GM19463 (cell line): ENCODE measurements at regions not wholly inside any gene's neighbourhood (a gene's known extent, or its start where the extent isn't known, plus 50 kb on each side); places are given as distances from the start of the nearest gene placed in this dataset.
A peak's percentile ranks its signal among the peaks of the same experiment; 100 is the strongest.
"Not testable (repeated sequence)": the region's sequence is repeated elsewhere in the genome, so short reads cannot be mapped to it uniquely, and the experiment has no call there.

Source experiments
- ATAC-seq: cut with Tn5 transposase; IDR thresholded peaks from one replicate; pipeline ENCODE4 v1.9.1; 2021; ENCODE audit warnings: mild to moderate bottlenecking, moderate library complexity; ENCODE audit not compliant: unreplicated experiment

GRCh38 chr7:76852362-76852761, 179.8 kb downstream of the SPDYE17 start:
- ATAC-seq, result not testable (repeated sequence)

DNA sequence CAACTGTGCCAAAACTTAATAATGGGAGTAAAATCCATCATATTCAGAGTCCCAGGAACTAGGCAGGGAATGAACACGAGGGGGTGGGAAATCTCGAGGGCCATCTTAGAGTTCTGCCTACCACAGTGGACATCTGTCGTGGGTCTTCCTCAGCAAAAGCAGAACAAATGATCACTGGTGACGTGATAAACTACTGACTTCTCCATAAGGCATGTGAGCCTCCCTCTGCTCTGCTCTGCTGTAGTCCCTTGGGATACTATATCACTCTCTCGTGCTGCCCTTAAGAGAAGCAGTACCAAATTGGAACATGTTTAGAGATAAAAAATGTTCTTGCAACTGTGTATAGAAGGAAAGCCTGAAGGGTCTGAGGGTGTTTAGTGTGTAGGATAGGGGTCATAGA, 180.5 kb downstream of the SPDYE17 start:
- not testable (repeated sequence) for ATAC-seq

DNA sequence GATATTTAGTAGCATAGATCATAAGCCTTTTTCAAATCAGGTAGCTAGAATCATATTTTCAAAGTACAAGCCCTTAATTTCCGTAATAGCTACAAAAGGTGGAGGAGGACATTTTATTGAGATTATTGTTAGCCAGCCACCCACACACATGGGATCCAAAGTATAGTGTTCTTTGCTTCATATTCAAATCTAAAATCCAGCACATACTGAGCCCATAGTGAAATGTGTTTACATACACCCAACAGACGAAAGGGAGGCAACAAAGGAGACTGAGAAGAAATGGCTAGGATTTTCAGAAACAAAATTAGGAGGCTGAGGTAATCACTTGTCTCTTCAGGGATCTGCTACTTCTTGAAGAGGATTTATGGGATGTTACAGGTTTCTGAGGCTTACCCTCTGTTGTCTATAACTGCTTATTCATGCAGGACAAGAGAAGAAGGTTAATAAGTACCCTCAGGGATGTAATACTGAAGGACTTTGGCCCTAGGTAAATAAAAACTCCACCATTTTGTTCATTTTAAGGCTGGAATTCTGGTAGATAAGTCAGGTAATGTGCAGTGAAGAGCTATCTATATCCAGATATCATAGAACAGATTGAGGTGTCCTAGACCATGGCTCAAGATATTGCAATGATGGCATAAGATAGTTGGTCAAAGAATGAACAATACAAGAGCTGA, 182.1 kb downstream of the SPDYE17 start:
- ATAC-seq, result not testable (repeated sequence)

GRCh38 chr7:76839879-76840278, 192.3 kb downstream of the SPDYE17 start:
- not testable (repeated sequence) for ATAC-seq

DNA sequence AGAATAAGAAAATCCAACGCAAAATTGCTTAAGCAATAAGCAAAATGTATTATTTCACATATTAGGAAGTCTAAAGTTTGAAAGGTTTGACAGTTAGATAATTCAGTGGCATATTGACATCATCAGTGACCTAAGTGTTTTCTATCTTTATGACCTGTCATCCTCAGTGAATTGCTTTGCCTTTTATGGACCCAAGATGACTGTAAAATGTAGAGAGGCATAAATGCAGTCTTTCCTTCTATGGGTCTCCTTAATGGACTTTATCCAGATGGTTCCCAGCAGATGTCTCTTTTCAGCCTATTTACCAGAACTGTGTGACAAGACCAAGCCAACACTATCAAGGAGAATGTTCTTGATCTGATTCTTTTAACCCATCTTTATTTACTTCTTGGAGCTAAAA, 192.9 kb downstream of the SPDYE17 start:
- ATAC-seq, result not testable (repeated sequence)

DNA sequence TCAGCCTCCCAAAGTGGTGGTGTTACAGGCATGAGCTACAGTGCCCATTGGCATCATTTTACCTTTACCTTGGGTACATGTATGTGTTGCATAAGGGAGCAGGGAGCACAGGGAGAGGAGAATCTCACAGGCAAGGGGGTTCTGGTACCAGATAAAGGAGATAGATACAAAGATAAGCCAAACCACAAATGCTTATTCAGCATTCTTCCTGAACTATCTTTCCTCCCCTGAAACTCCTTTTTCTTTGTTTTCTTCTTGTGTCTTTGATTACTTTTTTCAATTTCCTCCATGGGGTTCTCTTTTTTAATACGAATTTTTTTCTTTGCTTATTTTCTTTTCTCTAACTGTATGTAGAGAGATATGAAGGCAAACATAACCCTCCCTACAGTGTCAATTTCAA, 193.8 kb downstream of the SPDYE17 start:
- ATAC-seq, result not testable (repeated sequence)

GRCh38 chr7:76829233-76829632, 202.2 kb upstream of the POMZP3 start:
- ATAC-seq, result not testable (repeated sequence)

DNA sequence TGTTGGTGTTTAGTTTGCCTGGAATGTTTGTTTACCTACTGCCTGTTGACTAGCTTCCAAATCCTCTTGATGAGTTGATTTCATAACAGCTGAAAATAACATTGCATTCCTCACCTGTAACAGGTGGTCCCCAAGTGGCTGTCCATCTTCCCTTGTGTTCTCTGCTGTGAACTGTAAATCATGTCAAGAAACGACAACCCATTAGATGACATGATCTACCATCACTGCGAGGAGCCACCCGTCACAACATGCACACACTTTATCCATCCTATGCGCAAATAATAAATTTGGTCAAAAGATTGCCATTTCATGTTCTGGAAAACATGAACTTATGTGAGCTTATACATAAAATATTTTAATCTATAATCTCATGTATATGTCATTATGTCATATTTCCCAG, 199.1 kb upstream of the POMZP3 start:
- not testable (repeated sequence) for ATAC-seq

DNA sequence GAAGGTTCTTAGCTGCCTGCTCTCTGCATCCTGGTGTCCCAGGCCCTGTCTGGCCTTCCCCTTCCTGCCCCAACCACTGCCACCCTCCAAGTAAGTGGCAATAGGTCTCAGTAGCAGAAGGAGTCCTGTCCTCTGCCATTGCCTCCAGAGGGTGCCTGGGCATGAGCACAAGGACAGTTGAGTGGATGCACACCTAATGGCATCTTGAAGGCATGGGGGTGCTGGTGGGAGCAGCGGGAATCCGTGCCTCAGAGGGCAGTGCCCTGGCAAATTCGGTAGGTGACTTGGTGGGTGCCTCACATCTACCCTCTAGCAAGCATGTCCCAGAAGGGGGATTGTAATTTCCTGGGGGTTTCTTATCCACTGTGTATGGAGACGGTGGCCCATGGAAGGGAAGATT, 182.8 kb upstream of the POMZP3 start:
- not testable (repeated sequence) for ATAC-seq

DNA sequence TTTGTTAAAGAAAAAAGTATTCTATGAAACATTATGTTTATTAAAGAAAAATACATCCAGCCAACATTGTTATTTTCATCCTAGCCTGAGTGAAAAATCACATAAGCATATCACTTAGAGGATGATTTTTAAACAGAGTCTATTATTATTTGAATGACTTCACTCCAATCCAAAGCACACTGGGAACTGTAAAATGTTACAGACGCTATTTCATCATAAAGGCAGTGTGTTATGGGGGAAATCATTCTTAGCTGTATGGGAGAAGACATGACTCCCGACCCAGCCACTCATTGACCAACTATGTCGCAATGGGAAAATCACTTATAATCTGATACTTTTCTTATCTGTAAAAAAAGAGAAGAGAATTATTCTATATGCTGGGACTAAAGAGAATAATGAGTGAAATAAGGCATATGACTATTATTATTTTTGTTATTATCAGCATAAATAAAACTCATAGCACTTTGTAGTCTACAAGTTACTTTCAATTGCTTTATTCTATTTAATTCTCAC, 180.6 kb upstream of the POMZP3 start:
- ATAC-seq, result not testable (repeated sequence)

GRCh38 chr7:76806460-76806859, 179.4 kb upstream of the POMZP3 start:
- ATAC-seq, result not testable (repeated sequence)

GRCh38 chr7:76806010-76806409, 178.9 kb upstream of the POMZP3 start:
- ATAC-seq, result not testable (repeated sequence)

- ATAC-seq, result not testable (repeated sequence)
Measured at GRCh38 chr7:76805262-76805661, 178.2 kb upstream of the POMZP3 start.

- ATAC-seq, result not testable (repeated sequence)
Measured at GRCh38 chr7:76797639-76798038, 170.6 kb upstream of the POMZP3 start.

DNA sequence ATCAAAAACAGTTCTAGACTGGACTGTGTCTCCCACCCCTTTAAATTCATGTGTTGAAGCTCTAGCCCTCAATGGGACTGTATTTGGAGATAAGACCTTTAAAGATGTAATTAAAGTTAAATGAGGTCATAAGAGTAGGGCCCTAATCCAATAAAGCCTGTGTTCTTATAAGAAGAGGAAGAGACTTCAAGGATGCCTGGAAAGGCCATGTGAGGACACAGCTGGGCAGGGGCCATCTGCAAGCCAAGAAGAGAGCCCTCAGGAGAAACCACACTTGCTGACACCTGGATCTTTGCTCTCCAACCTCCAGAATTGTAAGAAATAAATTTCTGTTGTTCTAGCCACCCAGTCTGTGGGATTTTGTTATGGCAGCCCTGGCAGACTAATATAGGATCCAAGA, 153.6 kb upstream of the POMZP3 start:
- ATAC-seq, result not testable (repeated sequence)

DNA sequence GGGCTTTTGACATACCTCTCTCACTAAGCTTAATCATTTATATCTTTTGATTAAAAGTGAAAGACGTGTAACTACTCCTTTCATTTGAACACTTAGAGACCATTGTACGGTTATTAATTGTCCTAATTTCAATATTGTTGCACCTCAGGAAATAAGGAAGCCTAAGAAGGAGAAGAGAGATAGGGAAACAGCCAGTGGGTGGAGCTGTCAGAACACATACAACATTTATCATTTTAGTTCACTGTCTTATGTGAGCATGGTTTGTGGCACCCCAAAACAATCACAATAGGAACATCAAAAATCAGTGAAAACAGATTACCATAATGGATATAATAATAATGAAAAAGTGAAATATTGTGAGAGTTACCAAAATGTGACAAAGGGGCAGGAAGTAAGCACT, 147.2 kb upstream of the POMZP3 start:
- not testable (repeated sequence) for ATAC-seq

GRCh38 chr7:76771980-76772379, 144.9 kb upstream of the POMZP3 start:
- ATAC-seq, result not testable (repeated sequence)

DNA sequence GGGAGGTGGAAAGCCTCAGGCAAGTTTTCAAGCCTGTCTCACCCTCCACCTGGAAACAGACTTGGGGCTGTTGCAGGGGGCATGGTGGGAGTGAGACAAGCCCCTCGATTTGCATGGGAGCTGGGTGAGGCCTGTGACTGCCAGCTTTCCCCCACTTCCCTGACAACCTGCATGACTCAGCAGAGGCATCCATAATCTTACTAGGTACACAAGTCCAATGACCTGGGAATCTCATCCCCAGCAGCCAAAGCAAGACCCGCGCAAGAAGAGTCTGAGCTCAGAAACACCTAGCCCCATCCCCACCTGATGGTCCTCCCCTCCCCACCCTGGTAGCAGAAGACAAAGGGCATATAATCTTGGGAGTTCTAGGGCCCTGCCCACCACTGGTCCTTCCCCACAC, 136.9 kb upstream of the POMZP3 start:
- ATAC-seq, result not testable (repeated sequence)

DNA sequence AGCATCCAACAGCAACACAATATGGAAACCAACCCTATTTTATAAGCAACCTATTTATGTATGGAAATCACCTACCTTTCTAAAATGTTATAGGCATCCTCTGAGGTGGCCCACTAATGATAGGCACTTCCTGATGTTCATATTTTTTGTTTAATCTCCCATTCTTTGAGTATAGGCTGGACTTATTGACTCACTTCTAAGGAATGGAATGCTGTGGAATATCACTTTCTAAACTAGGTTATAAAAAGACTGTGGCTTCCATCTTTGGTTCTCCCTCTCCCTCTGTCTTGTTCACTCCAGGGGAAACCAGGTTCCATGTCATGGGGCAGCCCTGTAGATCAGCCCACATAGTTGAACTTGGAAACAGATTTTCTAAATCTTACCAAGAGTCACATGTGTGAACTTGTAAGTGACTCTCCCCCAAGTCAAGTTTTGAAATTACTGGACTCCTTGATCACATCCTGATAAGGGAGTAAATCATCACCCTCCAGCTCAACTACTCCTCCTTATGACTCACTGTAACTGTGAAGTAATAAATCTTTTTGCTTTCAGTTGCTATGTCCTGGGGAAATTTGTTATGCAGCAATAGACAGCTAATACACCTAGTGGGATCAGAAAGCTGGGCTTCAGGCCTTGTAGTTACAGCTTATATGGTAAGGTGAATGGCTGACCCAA, 133.6 kb upstream of the POMZP3 start:
- ATAC-seq, result peak; percentile 57

GRCh38 chr7:76739538-76739937, 112.5 kb upstream of the POMZP3 start:
- ATAC-seq, result not testable (repeated sequence)

- ATAC-seq, result not testable (repeated sequence)
Measured at GRCh38 chr7:76736724-76737123, 109.6 kb upstream of the POMZP3 start.

DNA sequence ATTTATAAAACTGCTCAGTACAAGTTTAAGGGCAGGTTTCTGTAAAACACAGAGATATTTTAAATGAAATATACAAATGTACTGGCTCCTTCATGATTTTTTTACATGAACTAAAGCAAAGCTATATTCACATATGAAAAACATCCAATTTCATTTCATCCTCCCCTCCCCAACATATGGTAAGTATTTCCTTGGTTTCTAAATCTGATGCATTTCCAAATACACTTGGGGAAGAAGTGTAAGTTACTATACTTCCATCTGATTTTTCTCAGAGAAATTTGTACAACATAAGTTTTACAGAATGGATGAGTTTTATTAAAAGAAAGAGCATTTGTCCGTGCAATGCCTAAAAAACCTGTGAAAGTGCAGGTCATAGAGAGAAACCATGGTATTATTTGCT, 109.0 kb upstream of the POMZP3 start:
- not testable (repeated sequence) for ATAC-seq
